Dedifferentiated amniotic fluid mesenchymal stem cell (primary cell): ENCODE measurements at regions not wholly inside any gene's neighbourhood (a gene's known extent, or its start where the extent isn't known, plus 50 kb on each side); places are given as distances from the start of the nearest gene placed in this dataset.

Experiments used
- DNase-seq: peaks from one replicate; pipeline ENCODE4 v3.0.0-alpha.2; 2016; ENCODE audit errors: extremely low spot score

- no peak for DNase-seq
These were observed 53.6 kb upstream of the PODXL start for GRCh38 chr7:131610007-131610406.

DNA sequence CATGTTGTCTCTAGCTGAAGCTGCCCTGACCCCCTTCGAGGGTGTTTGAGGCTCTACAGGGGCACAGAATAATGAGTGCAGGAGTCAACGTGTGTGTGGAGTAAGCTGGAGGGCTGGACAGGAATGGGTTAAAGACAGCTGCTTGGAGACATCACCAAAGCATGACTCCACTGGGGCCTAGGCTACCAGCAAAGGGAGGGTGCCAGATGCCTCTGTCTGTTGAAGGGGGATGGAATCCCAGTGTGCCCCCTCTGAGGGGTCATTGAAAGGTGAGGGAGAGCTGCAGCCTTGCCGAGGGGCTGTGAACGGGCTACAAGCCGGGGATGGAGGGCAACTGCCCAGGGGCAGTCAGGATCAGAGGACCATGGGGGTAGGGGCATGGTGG lies 51.7 kb upstream of the PODXL start:
- no peak for DNase-seq

DNA sequence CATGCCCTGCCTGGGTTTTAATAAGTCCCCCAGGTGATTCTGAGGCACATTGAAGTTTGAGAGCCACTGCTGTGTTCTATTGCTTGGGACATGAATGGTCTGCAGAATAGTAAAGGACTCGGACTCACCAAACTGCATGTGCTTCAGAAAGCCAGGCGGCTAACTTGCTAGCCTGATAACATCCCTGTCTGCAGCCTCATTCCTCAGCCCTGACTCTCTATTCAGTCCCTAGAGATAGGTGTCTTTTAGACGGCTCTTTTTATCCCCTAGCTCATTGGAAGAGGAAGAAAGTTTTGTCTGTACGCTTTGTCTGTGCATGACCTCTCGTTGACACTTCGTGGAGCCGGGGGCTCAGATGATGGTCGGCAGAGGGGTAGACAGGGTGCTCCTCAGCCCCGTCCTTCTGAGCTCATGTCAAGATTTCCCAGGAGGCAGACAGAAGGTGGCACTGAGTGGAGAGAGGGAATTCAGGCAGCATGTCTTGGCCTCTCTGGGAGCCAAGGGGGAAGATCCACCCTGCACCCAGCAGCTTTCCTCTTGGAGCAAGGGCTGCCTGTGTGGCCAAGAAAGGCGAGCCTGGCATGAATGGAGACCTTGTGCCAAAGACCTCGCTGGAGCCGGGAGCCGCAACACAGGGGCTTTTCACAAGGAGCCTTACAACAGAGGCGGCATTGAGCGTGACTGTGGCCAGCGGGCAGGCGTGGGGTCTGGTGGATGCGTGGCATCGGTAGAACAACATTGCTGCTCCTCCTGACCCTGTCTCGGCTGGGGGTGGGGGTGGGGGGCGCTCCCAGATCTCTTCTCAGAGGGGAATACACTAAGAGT lies 51.1 kb upstream of the PODXL start:
- DNase-seq = no peak

DNA sequence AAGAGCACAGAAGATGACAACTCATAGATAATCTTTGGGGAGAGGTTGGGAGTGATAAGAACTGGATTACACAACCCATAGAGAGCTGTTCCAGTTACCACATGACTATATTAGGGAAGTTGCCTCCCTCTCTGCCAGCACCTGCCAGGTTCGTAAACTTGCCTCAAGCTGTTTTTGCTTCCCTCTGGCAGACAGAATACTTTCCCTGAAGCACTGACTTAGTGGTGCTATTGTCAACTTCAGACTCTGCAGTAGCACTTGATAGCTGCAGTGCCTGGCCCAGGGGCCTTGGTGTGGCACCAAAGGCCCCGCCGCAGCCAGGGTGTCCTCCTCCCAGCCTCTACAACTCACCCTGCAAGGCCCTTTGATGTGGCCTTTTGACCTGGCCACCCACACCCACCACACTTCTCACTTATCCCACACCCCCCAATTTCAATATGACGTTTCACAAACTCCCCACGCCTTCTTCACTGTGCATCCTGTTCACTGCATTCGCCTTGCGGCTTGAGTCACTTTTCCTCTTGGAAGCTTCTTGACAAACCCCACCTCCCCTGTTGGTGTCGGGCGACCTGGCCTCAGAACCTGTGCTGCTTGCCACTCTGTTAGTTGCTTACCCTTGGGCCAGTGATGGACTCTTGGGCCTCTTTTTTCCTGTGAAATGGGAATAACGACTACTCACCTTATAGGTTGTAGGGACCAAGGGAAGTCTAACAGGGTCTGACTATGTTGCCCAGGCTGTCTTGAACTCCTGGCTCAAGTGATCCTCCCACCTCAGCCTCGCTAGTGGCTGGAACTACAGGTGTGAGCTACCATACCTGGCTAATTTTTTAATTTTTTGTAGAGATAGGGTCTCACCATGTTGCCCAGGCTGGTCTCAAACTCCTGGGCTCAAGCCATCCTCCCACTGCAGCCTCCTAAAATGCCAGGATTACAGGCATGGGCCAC lies 50.2 kb upstream of the PODXL start:
- DNase-seq = no peak
